K562 (cell line): ENCODE measurements at regions not wholly inside any gene's neighbourhood (a gene's known extent, or its start where the extent isn't known, plus 50 kb on each side); places are given as distances from the start of the nearest gene placed in this dataset.

ENCODE experiments used
- ATAC-seq: fragments of 200-7000 bp; cut with Tn5 transposase; 3 replicates; pipeline ENCODE4 v1.9.1; 2020; ENCODE audit warnings: moderate library complexity
- BruUV-seq: library from RNA; stranded (reverse); fragments of 400-500 nt; replicated peaks from 2 replicates; lab custom pipeline; 2021; lab: Mats Ljungman, UMichigan
- CTCF ChIA-PET: fragments of 300-600 bp; formaldehyde crosslinking; extraction: SDS; loops from one replicate; lab custom pipeline; 2021; ENCODE audit warnings: low intra/inter-chr PET ratio; lab: Yijun Ruan, JAX
- POLR2A ChIA-PET: fragments of 300-600, 350-650 bp; sonication (Branson Sonifier 250); formaldehyde crosslinking; extraction: SDS; loops from one replicate; lab custom pipeline; 2021; ENCODE audit warnings: antibody characterized with exemption, inconsistent platforms; lab: Yijun Ruan, JAX
- DNase-seq, 4 experiments: peaks; one replicate each; pipeline versions ENCODE4 v3.0.0 to v3.0.0-alpha.2; 2011 to 2018; ENCODE audit warnings: low spot score in 3 of 4, mixed read lengths in 3 of 4; ENCODE audit errors: extremely low read depth in 1 of 4
- FAIRE-seq: peaks from 2 replicates; lab custom pipeline; 2011; peaks lifted over from hg19 to GRCh38; lab: Jason Lieb, UNC
- H2AFZ ChIP-seq: 2 replicates; pipeline ENCODE4 v1.6.0; 2011; ENCODE audit warnings: low read depth, low read length, control low read depth, inconsistent platforms
- H3K27ac ChIP-seq: fragments of 200-600 bp; 3 replicates; pipeline ENCODE4 v1.8.0; 2011; ENCODE audit warnings: low read depth, mild to moderate bottlenecking, control low read depth, inconsistent platforms, low read length, moderate library complexity, mixed read lengths; ENCODE audit errors: extremely low read depth
- H3K27me3 ChIP-seq, 2 experiments: fragments of 300-600 bp in 1 of 2; 2 replicates in 1 of 2; 3 replicates in 1 of 2; pipeline versions ENCODE4 v1.6.0 to v1.8.0; 2011; ENCODE audit warnings: inconsistent platforms in 2 of 2, low read length in 2 of 2, mild to moderate bottlenecking in 1 of 2, mixed read lengths in 1 of 2, moderate library complexity in 1 of 2; ENCODE audit not compliant: control insufficient read depth in 2 of 2, insufficient read depth in 2 of 2
- H3K36me3 ChIP-seq: fragments of 300-600 bp; 3 replicates; pipeline ENCODE4 v1.8.0; 2011; ENCODE audit warnings: mild to moderate bottlenecking, low read length, inconsistent platforms; ENCODE audit not compliant: control insufficient read depth, insufficient read depth
- H3K4me1 ChIP-seq, 2 experiments: fragments of 200-600 bp in 1 of 2; replicated peaks in 1 of 2; 2 replicates in 1 of 2; 3 replicates in 1 of 2; pipeline versions ENCODE4 v1.5.1 to v1.8.0; 2011; ENCODE audit warnings: inconsistent platforms in 2 of 2, low read length in 2 of 2, mild to moderate bottlenecking in 1 of 2, mixed read lengths in 1 of 2, moderate library complexity in 1 of 2; ENCODE audit not compliant: control insufficient read depth in 2 of 2, insufficient read depth in 2 of 2
- H3K4me2 ChIP-seq: 2 replicates; pipeline ENCODE4 v1.6.1; 2011; ENCODE audit warnings: low read length, control low read depth, inconsistent platforms, mixed read lengths; ENCODE audit not compliant: insufficient read depth
- H3K4me3 ChIP-seq: fragments of 200-600 bp; sonication (generic), shearing (Covaris generic); 2 replicates; pipeline ENCODE4 v1.5.1; 2016; ENCODE audit warnings: control low read depth, inconsistent platforms
- H3K79me2 ChIP-seq: fragments of 200-600 bp; 3 replicates; pipeline ENCODE4 v1.8.0; 2011; ENCODE audit warnings: low read length, inconsistent platforms; ENCODE audit not compliant: control insufficient read depth, insufficient read depth
- H3K9ac ChIP-seq, 2 experiments: 2 replicates each; pipeline versions ENCODE4 v1.6.0 to v1.6.1; 2011; ENCODE audit warnings: low read depth in 2 of 2, low read length in 2 of 2, control low read depth in 1 of 2, inconsistent platforms in 1 of 2, mild to moderate bottlenecking in 1 of 2, mixed read lengths in 1 of 2; ENCODE audit not compliant: insufficient read depth in 1 of 2
- H3K9me1 ChIP-seq: one replicate; pipeline ENCODE4 v1.6.0; 2011; ENCODE audit warnings: inconsistent platforms, mild to moderate bottlenecking, low read length, moderate library complexity; ENCODE audit not compliant: control insufficient read depth, insufficient read depth
- H3K9me3 ChIP-seq: replicated peaks from 2 replicates; pipeline ENCODE4 v1.5.1; 2011; ENCODE audit warnings: low read depth, low read length, inconsistent platforms; ENCODE audit not compliant: control insufficient read depth, insufficient read depth
- H4K20me1 ChIP-seq: replicated peaks from 2 replicates; pipeline ENCODE4 v1.6.1; 2011; ENCODE audit warnings: low read length, inconsistent platforms, mixed read lengths; ENCODE audit not compliant: control insufficient read depth, insufficient read depth
- MXD1 ChIP-seq: fragments of 250-450 bp; sonication (Bioruptor Pico); IDR thresholded peaks from 2 replicates; pipeline ENCODE4 v1.8.0; 2021; ENCODE audit warnings: borderline replicate concordance, mild to moderate bottlenecking, moderate library complexity; ENCODE audit not compliant: poor library complexity, severe bottlenecking
- NFE2L1 ChIP-seq: fragments of 450-650 bp; IDR thresholded peaks from 2 replicates; pipeline ENCODE4 v1.6.1; 2016; ENCODE audit warnings: missing genetic modification characterization, low read depth, mild to moderate bottlenecking, missing compliant biosample characterization, moderate library complexity, borderline replicate concordance
- REST ChIP-seq, 2 experiments: fragments of 450-650 bp; formaldehyde crosslinking in 1 of 2; IDR thresholded peaks; 2 replicates each; pipeline versions ENCODE4 v1.4.0 to v1.6.1; 2014 to 2020; ENCODE audit warnings: mild to moderate bottlenecking in 2 of 2, borderline replicate concordance in 1 of 2, low read depth in 1 of 2
- SRSF9 ChIP-seq: fragments of 200-400 bp; formaldehyde crosslinking; IDR thresholded peaks from 2 replicates; pipeline ENCODE4 v1.6.1; 2017; ENCODE audit warnings: low read depth, low read length, borderline replicate concordance
- THAP12 ChIP-seq: fragments of 250-450 bp; sonication (Bioruptor Pico); IDR thresholded peaks from 2 replicates; pipeline ENCODE4 v1.9.0; 2021; ENCODE audit warnings: mild to moderate bottlenecking, inconsistent platforms
- ZC3H8 ChIP-seq: fragments of 450-650 bp; IDR thresholded peaks from 2 replicates; pipeline ENCODE4 v1.6.1; 2017
- ZNF740 ChIP-seq, 3 experiments: fragments of 200-800 bp in 1 of 3; sonication (Bioruptor generic) in 1 of 3; sonication (generic) in 1 of 3; formaldehyde crosslinking in 1 of 3; IDR thresholded peaks; 2 replicates each; pipeline versions ENCODE4 v1.6.1 to v1.8.0; 2016 to 2022; ENCODE audit warnings: mild to moderate bottlenecking in 2 of 3, missing compliant biosample characterization in 2 of 3, missing genetic modification characterization in 2 of 3, missing genetic modification reagents in 1 of 3
- WGBS: fragments of 100-300 bp; shearing (Covaris generic); methylation state at CpG from one replicate; pipeline ENCODE4 v1.1.6; 2016; ENCODE audit warnings: low coverage, mixed read lengths; ENCODE audit not compliant: insufficient coverage; ENCODE audit errors: missing lambda C conversion rate; 5-methylcytosine and 5-hydroxymethylcytosine counted together
- in situ Hi-C: fragments of 300-500 bp; cut with MboI; formaldehyde crosslinking; loops from 4 replicates; pipeline ENCODE4 v1.15.0; 2018; ENCODE audit warnings: inconsistent platforms, mixed read lengths
- intact Hi-C: fragments of 100-400 bp; cut with micrococcal nuclease; formaldehyde crosslinking; loops from 2 replicates; pipeline ENCODE4 v1.14.2; 2022

- no peak for TF ChIP-seq SRSF9
Observed at GRCh38 chr5:90226433-90227099, 183.0 kb downstream of the CETN3 start (continued).

GRCh38 chr5:90224342-90224741 lies 185.2 kb downstream of the CETN3 start:
- H3K4me3 ChIP-seq: no peak overlapping the region
- H3K27me3 ChIP-seq: no peaks in the 10 kb centered on the region; a peak in 1 of 5 replicates
- no peaks in the 10 kb centered on the region for H4K20me1 ChIP-seq
- no peak overlapping the region for H3K9ac ChIP-seq
- DNase-seq (no peak), ATAC-seq (no peak), FAIRE-seq (no peak)
- H3K27ac ChIP-seq: no peak overlapping the region
- H3K9me3 ChIP-seq: no peaks in the 10 kb centered on the region
- in situ Hi-C loops (no loop called here), intact Hi-C loops (no loop called here)
- H3K4me1 ChIP-seq: no peaks in the 10 kb centered on the region
- no peak overlapping the region for H2AFZ ChIP-seq
- H3K79me2 ChIP-seq: no peaks in the 10 kb centered on the region
- H3K9me1 ChIP-seq: no peaks in the 10 kb centered on the region
- no peak overlapping the region for H3K4me2 ChIP-seq
- BruUV-seq: no TSS peak
- ChIA-PET POLR2A (no interaction called here), CTCF (no interaction called here)
- WGBS: 0% methylated on average over 1 of the region's 1 CpG
- no peaks in the 10 kb centered on the region for H3K36me3 ChIP-seq
- TF ChIP-seq ZC3H8 (no peak), NFE2L1 (tag) (no peak), MXD1 (CRISPR knock-in tag) (no peak), REST (IDR thresholded peaks at IDR 0.05; ENCODE audit: borderline replicate concordance) (no peak), REST (CRISPR knock-in tag; IDR thresholded peaks at IDR 0.05; ENCODE audit: low read depth) (no peak), ZNF740 (CRISPR knock-in tag; IDR thresholded peaks at IDR 0.05) (no peak), ZNF740 (tag; IDR thresholded peaks at IDR 0.05) (no peak), THAP12 (CRISPR knock-in tag) (no peak)
